ENCODE measurements at regions not wholly inside any gene's neighbourhood (a gene's known extent, or its start where the extent isn't known, plus 50 kb on each side); places are given as distances from the start of the nearest gene placed in this dataset.
"Not testable (repeated sequence)": the region's sequence is repeated elsewhere in the genome, so short reads cannot be mapped to it uniquely, and the experiment has no call there.

GRCh38 chr9:88280816-88281382 is 107.3 kb upstream of the SPIN1 start:
- DNase-seq: no peak

DNA sequence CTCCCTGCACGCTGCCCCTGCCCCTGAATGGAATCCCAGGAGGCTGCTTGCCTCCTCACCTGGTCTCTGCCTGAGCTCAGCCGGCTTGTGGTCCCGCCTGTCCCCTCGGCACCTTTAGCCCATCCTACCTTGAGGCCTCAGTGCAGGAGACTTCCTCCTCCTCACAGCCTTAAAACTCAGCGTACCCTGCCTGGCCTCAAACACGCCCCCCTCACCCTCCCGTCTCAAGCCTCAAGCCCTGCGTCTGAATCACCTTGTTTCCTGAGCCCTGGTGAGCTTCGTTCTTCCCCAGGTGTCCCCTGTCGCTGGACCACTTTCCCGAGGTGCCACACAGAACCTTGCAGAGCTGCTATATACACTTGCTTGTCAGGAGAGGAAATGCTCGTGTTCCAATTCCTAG is 110.2 kb upstream of the SPIN1 start:
- no peak for DNase-seq

DNA sequence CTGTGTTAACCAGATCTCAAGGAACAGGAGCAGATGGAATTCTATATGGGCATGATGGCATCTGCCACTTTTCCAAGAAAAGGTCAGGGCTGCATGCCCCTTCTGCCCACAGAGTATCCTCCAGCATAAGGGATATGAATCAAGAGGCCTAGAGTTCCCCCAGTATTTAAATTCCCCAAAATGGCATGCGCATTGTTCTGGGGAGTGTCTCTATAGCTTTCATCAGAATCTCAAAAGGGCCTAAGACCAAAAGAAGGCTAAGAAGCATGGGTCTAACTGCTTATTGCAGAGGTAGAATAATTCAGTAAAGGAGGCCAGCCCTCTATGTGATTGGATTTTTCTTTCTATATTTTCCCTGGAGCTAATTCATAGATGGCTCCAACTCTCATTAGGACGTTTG is 114.2 kb upstream of the SPIN1 start:
- no peak for DNase-seq

DNA sequence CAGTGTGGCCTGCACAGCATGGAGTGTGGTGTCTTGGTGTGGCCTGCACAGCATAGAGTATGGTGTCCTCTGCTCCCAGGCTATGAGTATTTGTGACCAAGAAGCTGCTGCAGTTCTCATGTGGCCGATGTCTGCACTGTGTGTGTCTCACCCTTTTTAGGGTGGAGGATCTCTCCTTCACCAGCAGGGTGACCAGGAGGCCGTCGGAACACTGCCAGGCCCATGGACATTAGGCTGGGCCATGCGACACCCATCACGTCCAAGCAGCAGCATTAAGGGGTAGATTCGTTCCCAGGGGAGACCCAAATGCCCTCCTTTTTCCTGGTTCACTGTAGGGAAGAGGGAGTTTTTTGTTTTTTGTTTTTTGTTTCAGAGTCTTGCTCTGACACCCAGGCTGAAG is 115.3 kb upstream of the SPIN1 start:
- no peak for DNase-seq

GRCh38 chr9:88270413-88270812 is 117.8 kb upstream of the SPIN1 start:
- no peak for DNase-seq

DNA sequence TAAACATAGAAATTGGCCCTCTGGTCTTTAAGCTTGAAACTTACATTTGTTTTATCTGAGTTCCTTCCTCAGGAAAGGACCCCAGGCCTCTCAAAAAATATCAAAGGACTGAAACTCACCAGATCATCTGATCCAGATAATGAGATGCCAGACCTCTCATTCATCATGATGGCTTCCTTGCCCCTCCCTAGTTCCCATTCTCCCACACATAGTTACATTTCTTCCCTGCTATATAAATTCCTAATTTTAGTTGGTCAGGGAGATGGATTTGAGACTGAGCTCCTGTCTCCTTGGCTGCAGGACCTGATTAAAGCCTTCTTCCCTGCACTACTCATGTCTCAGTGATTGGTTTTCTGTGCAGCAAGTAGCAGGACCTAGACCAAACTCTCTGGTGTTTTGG is 119.4 kb upstream of the SPIN1 start:
- no peak for DNase-seq

DNA sequence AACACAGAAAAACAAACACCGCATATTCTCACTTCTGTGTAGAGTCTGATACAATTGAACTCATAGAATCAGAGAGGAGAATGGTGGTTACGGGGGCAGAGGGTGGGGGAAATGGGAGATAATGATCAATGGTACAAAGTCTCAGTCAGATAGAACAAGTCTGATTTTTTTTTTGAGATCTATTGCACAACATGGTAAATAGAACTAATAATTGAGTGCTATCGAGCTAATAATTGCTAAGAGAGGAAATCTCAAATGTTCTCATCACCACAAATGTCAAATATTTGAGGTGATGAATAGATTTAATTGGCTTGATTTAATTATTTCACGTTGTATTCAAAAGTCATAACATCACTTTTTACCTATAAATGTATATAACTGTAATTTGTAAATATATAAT is 121.0 kb upstream of the SPIN1 start:
- DNase-seq: no peak

- no peak for DNase-seq
Measured at GRCh38 chr9:88266416-88266815, 121.8 kb upstream of the SPIN1 start.

DNA sequence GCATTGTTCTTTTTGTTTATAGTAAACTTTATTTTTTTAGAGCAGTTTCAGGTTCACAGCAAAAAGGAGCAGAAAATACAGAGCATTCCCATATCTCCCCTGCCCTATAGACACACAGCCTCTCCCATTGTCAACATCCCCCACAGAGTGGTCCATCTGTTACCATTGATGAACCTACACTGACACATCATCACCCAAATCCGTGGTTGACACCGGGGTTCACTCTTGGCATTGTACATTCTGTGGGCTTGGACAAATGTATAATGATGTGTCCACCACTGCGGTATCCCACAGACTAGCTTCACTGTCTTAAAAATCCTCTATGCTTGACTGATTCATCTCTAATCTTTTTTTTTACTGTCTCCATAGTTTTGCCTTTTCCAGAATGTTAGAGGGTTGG is 120.7 kb upstream of the SPATA31C2 start:
- DNase-seq: no peak

DNA sequence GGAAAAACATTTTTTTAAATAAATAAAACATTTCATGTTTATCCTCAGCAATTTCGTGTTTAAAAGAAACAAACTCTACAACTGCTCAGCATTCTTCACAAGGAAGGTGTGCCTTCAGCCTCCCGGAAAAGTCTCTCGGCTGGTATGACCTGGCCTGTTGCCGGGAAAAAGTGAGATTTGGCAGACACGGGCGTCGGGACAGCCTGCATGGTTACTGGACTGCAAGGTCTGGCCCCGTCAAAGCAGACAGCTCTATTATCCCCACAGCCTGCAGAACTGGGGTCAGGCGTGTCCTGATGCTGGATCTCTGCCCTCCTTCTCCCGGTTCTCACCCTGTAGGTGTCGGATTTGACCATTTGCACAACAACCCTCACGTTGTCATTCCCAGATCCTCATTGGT is 120.3 kb upstream of the SPATA31C2 start:
- DNase-seq: peak; percentile 41

GRCh38 chr9:88258024-88258423 is 119.7 kb upstream of the SPATA31C2 start:
- DNase-seq: peak; percentile 88

DNA sequence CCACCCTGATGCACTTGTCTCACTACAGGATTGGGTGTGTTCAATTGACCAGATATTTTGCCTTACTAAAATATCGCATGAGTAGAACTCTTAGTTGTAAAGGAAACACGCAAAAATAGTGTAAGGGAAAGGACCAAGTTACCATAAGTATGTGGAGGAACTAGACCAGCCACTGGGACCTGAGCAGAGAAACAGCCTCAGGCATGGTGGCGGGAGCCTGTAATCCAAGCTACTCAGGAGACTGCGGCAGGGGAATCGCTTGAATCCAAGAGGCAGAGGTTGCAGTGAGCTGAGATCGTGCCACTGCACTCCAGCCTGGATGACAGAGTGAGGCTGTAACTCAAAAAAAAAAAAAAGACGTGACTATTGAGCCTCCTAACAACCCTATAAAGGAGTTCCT is 117.9 kb upstream of the SPATA31C2 start:
- DNase-seq: no peak

GRCh38 chr9:88255806-88256205 is 117.5 kb upstream of the SPATA31C2 start:
- not testable (repeated sequence) for DNase-seq

DNA sequence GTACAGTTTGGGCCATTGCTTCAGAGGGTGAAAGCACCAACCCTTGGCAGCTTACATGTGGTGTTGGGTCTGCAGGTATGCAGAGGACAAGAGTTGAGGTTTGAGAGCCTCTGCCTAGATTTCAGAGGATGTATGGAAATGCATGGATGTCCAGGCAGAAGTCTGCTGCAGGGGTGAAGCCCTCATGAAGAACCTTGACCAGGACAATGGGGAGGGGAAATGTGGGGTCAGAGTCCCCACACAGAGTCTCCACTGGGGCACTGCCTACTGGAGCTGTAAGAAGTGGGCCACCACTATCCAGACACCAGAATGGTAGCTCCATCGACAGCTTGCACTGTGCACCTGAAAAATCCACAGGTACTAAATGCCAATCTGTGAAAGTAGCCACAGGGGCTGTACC is 113.6 kb upstream of the SPATA31C2 start:
- DNase-seq: no peak

GRCh38 chr9:88243736-88244135 is 105.5 kb upstream of the SPATA31C2 start:
- DNase-seq: peak; percentile 21

- DNase-seq: no peak
Measured at GRCh38 chr9:88242879-88243278, 104.6 kb upstream of the SPATA31C2 start.

GRCh38 chr9:88237991-88238571 is 99.8 kb upstream of the SPATA31C2 start:
- no peak for DNase-seq

DNA sequence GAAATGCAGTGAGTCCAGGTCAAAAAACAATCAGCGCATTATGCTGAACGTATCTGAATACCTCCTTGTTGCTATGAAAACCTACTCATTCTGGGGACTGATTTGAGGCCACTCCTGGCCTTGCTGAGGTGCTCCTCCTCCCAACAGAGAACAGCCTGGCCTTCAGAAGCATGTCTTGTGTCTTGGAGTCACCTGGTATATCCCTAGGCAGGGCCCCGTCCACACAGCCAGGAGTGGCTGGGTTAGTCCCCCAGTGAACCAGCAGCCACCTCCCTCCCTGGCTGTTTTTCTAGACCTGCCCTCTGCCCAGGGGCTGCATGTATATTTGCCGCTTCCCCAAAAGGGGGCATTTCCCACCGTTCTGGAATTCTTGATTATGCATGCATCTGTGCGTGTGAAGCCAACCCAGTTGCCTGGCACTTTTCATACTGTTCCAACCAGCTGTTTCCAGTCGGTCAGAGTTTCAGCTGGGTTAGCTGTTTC is 99.2 kb upstream of the SPATA31C2 start:
- DNase-seq: peak; percentile 31

DNA sequence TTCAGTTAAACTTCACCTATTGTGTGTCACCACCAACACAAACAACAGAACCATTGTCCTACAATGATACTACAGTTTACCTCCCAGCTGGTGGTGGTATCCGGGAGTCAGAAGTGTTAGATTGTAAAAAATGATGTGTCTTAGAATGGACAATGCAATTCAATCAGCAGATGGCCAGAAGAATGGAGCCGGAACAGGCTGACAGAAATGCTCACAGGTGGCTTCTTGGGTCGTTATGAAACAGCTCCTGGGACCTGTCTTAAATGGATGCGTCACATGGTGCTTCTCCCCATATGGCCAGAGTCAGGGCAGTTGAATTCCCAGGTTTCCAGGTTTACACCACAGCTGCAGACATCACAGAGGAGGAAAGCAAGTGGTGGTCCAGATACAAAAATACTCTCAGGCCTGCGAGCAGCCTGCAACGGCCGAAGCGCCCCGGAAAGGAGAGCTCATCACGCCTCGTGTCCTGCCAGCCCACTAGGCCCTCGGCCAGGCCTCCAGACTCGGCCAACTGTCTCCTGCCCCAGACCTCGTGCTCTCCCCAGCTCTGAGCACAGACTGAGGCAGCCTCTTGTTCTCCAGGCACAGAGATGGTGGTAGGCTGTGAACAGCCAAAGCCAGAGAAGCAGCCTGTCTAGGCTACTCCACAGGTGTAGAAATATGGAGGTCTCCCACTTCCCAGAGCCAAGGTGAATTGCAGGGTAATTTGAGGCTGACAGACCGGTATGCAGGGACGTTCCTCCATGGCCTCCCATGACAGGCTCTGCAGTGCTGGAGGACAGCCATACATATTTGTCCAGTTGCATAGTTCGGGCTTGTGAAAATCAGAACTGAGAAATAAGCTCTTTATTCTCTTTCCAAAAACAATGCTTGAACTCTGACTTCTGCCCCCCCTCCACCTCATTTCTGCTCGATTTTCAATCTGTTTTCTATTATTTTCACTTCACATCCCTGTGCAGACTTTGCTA is 98.5 kb upstream of the SPATA31C2 start:
- peak; percentile 31 for DNase-seq

DNA sequence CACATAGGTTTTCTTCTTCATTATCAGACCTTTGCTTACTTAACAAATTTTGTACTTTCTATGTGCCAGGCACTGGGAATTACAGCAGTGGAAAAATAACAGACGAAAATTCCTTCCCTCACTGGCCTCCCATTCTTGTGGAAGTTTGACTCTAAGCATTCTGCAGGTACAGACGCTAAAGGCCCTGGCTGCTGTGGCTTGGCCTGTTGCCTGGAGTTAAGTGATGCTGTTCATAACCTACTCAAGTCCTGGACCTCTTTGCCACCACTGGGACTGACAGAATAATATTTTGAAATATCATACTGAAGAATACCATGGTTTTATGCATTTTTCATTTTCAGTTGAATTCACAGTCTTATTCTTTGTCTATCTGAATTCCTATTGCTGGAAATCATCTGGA is 97.3 kb upstream of the SPATA31C2 start:
- DNase-seq: no peak

GRCh38 chr9:88234114-88234513 is 95.8 kb upstream of the SPATA31C2 start:
- DNase-seq: no peak

- DNase-seq: no peak
Measured at GRCh38 chr9:88233091-88233490, 94.8 kb upstream of the SPATA31C2 start.

DNA sequence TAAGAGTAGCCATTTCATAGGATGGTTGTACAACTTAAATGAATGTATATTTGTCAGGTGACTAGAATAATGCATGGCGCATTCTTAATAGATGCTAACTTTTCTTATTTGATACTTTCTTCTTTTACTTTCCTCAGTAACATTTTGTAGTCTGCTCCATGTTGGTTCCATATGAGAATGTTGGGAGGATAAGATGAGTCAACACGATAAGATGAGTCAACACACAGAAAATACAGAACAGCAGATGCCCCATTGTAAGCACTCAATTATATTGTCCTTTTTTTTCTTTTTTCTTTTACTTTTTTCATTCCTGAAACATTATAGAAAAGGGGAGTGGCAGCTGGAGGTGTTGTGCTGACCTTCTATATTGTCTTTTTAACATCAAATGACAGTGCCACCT is 92.3 kb upstream of the SPATA31C2 start:
- no peak for DNase-seq
